G401.6 (cell line): ENCODE measurements at regions not wholly inside any gene's neighbourhood (a gene's known extent, or its start where the extent isn't known, plus 50 kb on each side); places are given as distances from the start of the nearest gene placed in this dataset.

Source experiments
- FAIRE-seq: peaks from 2 replicates; lab custom pipeline; 2012; peaks lifted over from hg19 to GRCh38; lab: Jason Lieb, UNC

GRCh38 chr5:20536341-20536740 lies 548.3 kb upstream of the CDH18 start:
- no peak for FAIRE-seq

DNA sequence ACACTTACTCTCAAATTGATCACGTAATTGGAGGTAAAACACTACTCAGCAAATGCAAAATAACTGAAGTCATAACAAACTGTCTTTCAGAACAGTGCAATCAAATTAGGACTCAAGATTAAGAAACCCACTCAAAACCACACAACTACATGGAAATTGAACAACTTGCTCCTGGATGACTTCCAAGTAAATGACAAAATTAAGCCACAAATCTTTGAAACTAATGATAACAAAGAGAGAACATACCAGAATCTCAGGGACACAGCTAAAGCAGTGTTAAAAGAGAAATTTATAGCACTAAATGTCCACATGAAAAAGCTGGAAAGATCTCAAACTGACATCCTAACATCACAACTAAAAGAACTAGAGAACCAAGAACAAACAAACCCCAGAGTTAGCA lies 540.5 kb upstream of the CDH18 start:
- no peak for FAIRE-seq

GRCh38 chr5:20524991-20525529 lies 537.1 kb upstream of the CDH18 start:
- no peak for FAIRE-seq

DNA sequence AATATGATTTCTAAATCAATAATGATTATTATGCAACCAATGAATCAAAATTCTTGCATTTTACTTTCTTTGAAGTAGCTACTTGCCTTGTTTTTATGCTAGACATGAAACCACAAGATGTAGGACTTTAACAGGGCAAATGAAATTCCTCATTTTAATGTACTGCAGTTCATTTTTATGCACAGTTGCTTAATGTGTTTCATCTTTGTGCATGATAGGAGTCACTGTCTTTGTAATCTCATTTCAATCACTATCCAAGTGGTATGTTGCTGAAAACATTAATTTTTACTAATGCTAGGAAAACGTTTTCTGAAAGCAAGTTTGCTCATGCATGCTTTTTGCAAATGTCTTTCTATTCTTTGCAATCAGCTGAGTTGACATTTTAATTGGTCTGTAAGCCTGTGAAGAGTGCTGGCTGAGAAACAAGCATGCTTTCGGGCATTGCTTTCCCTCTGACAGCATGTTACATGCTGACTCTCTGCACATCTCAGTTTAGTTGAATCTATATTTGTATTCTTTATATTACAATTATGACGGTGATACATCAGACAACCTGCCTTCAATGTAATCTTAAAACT lies 535.0 kb upstream of the CDH18 start:
- FAIRE-seq, result no peak

DNA sequence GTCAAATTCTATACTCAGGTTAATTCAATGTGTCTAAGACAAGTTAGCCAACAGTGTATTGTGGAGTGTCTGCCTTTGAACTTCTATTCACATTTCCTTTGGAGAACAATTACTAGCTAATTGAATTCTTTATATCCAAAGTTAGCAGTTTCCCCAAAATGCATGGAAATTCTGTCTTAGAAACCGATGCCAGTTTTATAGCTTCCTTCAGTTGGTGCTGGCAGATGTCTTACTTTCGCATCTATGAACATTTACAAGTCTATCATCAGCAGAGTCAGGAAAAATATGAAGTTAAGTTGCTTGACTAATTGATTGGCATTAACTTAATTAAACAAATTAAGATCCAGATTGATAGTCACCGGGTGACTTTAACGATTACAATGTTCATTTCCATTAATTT lies 527.6 kb upstream of the CDH18 start:
- no peak for FAIRE-seq

DNA sequence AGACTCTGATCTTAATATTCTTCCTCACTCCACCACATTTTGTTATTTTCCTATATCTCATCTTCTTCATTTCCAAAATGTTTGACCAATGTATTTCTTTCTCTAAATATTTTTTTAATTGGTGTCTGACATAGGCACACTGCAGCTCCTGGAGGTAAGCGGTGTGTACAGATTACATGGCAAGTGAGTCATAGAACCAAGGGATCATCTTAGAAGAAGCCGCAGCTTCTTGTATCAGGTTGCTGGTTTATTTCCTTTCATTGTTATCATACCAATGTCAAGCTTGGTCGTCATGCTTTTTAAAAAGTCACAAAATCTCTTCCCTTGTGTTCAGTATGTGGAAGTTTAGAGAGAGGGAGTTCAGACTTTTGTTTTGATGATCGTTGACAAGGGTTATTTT lies 526.1 kb upstream of the CDH18 start:
- no peak for FAIRE-seq

DNA sequence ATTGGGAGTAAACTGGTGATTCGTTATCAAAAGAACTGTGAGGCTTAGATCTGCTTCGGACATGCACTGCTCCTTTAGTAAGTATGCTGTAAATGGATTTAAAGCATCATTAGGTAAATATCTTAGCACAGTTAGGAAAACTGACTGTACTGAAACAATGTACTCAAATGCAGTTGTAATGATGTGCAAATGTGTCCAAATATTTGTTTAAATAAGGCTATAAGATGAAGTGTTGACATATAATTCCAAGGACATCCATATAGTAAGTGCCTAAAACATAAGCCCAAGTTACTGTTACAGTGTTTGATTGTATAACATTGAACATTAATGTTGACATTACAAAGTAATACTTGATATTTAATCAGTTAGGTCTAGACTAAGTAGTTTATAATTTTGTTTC lies 512.5 kb upstream of the CDH18 start:
- FAIRE-seq, result no peak

GRCh38 chr5:20498926-20499325 lies 510.9 kb upstream of the CDH18 start:
- FAIRE-seq, result no peak

DNA sequence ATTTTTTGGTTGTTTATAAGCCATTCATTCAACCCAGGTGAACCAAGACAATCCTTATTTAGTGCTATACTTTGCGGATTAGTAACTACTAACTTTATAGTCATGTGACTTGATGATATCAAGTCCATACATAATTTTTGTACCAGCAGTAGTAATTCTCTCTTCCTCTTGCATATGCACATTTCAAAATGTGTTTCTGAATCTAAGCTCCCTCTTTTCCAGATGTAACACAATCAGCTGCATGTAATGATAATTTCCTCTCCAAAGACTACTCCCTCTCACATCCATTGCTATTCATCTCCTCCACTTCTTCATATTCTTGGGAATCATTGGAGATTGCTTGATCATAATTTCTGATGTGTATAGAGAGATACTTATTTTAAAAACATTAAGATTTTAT lies 510.1 kb upstream of the CDH18 start:
- FAIRE-seq, result no peak

DNA sequence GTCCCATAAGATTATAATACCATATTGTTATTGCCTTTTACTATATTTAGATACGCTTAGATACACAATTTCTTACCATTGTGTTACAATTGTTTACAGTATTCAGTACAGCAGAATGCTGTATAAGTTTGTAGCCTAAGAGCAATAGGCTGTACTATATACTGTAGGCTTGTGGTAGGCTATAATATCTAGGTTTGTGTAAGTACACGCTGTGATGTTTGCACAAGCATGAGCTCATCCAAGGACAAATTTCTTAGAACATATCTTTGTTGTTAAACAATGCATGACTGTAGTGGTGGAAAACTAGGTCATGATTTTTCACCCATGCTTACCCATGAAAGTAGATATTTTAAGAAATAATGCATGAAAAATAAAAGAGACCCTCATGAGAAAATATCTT lies 509.4 kb upstream of the CDH18 start:
- FAIRE-seq, result no peak

- FAIRE-seq, result no peak
Measured at GRCh38 chr5:20494706-20495105, 506.7 kb upstream of the CDH18 start.

GRCh38 chr5:20486826-20487225 lies 498.8 kb upstream of the CDH18 start:
- no peak for FAIRE-seq

GRCh38 chr5:20476016-20476415 lies 488.0 kb upstream of the CDH18 start:
- no peak for FAIRE-seq

- no peak for FAIRE-seq
Measured at GRCh38 chr5:20470997-20471396, 483.0 kb upstream of the CDH18 start.

DNA sequence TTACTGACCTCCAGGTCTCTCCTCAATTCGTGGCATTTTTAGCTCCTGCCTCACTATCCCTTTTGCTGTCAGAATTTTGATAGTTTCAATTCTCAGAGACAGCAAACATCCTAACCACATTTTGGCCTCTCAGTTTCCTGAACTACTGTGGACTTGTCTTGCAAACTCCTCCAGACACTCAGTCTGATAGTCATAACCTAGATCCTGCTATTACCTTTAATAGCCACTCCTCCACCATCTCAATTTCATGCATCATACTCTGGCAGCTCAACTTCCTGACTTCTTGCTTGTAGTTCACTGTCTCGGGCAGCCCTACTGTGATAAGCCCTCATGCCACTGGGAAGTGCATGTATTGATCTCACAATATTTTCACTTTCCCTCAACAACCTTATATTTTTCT lies 481.8 kb upstream of the CDH18 start:
- FAIRE-seq, result no peak

DNA sequence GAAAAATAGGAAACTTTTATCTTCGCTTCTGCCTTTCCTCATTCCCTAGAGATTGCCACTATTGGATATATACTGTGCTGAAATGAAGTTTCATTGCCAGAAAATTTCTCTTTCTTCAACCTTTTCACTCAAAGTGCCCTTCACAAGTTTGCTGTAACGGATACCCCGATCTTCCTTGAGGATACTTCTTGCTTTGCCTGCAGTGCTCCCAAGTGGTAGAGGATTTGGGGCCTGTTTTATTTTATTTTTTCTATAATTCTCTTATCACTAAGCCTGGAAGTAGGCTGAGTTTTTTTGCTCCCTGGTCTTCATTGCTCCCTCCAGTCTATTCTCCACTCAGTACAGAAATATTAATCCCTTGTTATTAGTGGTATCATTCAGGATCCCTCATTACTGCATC lies 481.4 kb upstream of the CDH18 start:
- FAIRE-seq, result no peak

DNA sequence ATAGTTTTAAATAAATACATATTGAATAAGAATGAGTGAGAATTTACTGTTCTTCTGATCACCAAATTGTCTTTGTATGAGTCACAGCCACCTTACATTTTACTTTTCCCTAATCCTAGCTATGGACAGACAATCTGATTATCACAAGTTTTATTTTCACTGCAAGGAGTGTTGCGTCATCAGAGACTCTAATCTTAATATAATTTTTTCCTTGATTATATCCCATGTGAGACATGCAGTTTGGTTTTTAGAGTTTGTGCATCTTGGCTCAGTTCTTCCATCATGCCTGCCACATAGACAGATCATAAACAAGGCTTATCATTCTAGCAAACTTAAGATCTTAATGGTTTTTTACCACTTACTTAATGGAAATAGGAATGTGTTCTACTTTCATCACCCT lies 478.5 kb upstream of the CDH18 start:
- FAIRE-seq, result no peak

DNA sequence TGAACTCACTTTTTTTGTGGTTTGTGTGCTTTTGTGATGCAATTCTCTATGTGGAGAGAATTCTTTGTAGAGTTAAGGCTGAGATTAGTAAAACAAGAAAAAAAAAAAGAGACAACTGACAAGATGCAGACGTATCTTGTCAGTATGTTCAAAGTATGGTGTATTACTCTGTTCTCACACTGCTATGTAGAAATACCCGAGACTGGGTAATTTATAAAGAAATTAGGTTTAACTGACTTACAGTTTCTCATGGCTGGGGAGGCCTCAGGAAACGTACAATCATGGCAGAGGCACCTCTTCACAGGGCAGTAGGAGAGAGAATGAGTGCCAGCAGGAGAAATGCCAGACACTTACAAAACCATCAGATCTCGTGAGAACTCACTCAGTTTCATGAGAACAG lies 475.2 kb upstream of the CDH18 start:
- no peak for FAIRE-seq

DNA sequence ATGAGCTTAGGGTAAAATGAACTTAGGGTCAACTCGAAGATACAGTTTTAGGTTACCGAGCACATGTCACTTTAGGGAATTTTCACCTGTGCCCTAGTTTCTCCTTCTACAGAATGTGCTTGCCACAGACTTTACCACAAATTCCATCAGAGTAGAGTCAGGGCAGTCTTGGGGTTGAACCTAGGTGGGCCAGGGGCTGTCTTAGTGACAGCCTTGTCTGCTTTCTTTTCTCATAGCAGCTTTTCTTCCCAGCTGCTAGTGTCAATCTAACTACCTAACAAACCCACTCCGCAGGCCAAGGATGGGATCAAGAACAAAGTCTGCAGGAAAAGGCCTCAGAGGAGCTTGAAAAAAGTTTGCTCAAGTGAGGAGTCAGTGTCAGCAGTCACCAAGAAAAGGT lies 458.1 kb upstream of the CDH18 start:
- FAIRE-seq, result no peak

DNA sequence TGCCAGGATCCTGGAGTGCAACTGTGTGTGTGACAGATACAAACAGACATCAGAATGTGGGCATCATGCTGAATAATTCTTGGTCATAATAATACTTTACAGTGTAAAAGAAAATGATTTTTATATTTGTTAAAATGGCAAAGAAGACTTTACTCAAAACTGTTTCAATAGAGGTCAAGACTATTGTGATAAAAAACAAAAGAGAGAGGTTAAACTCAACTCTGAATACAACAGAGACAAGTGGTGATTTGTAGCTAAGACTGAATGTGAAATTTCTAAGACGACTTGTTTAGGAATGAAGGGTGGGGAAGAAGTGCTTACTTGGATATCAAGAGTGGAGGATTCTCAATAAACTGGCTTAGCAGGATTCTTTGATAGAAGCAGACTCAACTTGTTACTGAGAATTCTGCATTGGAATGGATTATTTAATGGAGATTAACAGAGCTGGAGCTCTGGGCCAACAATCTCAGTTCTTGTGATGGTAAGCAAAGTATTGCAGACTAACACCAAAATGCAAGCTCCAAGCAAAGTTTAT lies 457.4 kb upstream of the CDH18 start:
- FAIRE-seq, result no peak

- no peak for FAIRE-seq
Measured at GRCh38 chr5:20434786-20435185, 446.8 kb upstream of the CDH18 start.

DNA sequence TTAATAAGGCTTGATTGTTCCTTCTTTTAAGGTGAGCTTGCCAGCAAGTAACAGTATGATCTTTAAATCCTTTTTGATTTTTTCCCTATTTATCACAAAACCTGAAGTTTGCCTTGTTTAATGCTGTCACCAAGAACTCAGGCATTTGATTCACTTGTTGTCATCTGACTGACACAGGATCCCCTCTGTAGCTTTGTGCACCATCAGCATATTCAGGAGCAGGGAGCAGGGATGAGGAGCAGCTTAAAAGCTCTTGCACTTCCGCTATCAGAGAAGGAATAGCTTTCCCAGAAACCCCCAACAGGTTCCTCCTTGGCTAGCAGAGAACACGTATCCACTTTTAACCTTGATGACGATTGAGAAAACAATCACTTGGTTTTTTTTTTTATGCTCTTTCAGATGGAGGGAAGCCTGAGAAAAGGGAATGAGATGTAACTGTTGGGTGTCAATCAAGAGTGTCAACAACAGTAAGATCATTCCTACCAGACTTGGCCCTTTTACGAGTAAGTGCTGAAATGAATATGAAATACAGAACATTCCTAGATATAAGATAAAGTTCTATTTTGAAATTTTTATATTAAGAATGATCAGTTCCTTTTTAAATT lies 433.1 kb upstream of the CDH18 start:
- FAIRE-seq, result no peak
